HuH-7 (cell line): ENCODE measurements at regions not wholly inside any gene's neighbourhood (a gene's known extent, or its start where the extent isn't known, plus 50 kb on each side); places are given as distances from the start of the nearest gene placed in this dataset.
"Not testable (repeated sequence)": the region's sequence is repeated elsewhere in the genome, so short reads cannot be mapped to it uniquely, and the experiment has no call there.

ENCODE experiments used
- DNase-seq: peaks from one replicate; pipeline ENCODE4 v3.0.0; 2011; ENCODE audit warnings: low spot score

DNA sequence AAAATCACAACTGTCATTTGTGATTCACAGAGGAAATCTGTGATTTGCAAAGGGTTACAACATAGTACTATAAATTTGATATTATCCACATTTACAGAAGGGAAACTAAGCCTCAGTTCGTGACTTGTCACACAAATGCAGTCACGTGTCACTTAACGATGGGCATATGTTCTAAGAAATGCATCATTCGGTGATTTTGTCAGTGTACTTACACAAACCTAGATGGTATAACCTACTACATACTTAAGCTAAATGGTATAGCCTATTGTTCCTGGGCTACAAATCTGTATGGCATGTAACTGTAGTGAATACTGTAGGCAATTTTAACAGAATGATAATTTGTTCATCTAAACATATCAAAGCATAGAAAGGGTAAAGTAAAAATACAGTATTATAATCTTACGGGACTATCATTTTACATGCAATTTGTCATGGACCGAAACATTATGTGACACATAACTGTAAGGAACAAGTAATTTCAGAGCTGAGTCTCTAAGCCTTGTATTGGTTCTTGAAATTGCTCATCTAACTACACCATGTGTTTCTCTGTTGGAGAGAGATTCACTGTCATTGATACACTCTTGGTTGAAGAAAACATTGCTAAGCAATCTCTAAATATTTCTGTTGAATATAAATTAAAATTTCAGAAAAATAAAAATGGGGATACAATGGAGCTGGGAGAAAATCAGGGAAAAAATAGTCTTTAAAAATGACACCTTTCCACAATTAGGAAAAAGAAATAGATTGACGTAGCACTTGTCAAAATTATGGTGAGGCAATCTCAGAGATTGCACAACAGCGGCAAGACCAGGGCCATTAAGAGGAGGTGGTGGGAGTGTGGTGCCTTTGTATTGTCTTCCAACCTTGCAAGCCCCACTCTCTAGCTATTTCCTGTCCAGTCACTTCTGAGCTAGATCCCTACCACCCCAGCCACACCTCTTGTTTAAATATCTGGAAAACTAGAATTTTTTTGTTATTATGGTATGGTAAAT lies 645.8 kb upstream of the TBL1XR1 start:
- DNase-seq, result no peak

DNA sequence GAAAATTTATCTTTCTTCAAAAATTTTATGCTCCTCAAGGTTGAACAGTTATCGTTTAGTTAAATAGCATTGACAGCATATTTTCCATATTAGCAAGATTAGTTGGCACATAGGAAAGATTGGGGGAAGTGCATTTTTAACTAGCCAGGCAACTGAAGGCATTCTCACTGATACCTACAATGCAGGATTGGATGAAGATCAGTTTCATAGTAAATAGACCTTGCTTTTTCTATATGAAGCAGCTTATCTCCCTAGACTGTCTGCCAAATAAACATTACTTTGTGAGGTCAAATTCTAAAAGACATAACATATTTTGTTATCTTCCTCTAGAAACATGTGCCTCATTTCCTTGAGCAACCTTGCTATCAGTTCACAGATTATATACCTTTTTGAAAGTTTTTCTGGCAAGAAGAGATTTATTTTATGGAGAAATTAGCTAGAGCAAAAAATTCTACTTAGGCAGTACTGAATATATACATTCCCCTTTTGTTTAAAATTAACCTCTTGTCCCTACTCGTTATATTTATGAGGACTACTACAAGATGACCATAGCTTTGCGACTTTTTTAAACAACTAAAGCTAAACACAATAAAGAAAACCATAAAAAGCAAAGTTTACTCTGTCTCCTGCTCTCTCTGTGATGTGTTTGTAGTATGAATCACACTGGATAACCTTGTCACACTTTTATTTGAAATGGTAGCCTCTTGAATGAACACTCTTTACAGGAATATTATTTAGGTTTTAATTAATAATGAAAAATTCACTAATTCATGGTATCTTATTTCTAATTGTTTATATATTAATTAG lies 654.9 kb upstream of the TBL1XR1 start:
- DNase-seq, result no peak

DNA sequence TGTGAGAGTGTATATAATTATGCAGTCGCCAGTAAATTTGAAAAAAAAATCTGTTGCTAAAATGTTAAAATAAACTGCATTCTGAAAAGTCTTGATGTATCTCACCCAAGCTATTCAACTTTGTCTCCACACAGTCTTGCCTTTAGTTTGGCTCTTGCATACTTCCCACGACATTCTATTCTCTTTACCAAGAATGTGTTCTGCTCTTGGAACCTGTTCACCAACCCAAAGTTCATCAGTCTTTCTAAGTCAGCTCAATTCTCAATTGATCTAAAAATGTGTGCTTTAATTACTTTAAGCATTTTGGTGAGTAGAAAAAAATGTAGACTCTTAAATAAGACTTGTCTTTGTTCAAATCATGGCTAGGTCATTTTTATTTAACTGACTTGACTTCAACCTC lies 657.7 kb upstream of the TBL1XR1 start:
- no peak for DNase-seq

DNA sequence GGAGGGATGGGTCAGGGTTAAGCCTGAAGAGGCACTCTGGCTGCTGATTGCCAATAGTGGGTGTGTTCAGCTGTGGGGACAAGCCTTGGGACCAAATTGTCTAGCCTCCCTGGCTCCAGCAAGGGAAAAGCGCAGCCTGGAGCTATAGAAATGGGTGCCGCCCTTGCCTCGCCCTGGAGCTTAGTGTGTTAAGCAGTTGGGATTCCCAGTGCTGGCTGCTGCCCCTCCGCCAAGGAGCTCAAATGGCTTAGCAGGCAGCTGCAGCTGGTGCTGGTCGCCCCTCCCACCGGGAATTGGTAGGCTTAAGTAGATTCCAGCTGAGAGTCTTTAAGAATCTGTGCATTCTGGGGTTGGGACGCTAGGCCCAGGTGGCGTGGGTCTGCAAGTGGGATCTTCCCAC lies 662.9 kb upstream of the TBL1XR1 start:
- no peak for DNase-seq

DNA sequence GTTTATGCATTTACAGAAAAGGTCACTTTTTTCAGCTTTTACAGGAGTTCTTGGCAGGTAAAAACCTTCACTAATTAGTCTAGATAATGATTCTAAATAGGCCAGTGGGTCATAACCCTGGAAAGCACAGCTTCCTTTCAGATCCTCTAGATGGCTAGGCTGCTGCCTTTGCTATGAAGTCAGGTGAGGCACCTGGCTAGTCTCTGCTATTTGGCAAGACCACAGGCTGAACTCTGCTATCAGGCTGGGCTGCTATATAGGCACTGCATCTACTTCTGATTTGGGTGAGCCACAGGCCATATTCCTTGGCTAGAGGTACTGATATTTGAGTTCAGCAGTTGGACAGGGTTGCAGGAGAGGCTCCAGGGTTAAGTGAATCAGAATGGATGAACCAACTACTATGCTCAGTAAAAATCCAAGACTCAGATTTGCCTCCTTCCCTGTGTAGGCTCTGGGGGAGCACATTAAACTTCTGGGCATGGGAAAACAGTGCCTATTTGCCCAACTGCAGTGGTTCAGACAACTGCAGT lies 665.7 kb upstream of the TBL1XR1 start:
- DNase-seq, result no peak

DNA sequence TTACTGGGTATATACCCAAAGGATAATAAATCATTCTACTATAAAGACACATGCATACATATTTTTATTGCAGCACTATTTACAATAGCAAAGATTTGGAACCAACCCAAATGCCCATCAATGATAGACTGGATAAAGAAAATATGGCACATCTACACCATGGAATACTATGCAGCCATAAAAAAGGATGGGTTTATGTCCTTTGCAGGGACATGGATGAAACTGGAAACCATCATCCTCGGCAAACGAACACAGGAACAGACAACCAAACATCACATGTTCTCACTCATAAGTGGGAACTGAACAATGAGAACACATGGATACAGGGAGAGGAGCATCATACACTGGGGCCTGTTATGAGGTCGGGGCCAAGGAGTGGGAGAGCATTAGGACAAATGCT lies 665.0 kb upstream of the KCNMB2 start:
- DNase-seq, result not testable (repeated sequence)

DNA sequence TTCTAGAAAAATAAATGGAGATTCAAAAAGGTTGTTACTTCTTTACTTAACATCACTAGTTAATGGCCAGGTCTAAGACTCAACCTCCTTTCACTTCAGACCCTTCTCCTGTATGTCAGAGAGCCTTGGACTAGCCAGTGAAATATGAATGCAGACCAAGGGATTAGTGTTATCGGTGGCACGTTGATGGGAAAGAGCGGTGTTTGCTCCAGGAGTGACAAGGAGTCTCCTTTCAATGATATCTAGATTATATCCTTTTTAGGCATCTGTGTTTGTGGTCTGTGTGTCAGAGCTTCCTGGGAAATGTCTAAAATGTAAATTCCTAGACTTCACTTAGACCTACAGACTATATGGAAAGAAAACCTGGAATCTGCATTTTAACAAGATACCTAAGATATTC lies 658.0 kb upstream of the KCNMB2 start:
- no peak for DNase-seq

DNA sequence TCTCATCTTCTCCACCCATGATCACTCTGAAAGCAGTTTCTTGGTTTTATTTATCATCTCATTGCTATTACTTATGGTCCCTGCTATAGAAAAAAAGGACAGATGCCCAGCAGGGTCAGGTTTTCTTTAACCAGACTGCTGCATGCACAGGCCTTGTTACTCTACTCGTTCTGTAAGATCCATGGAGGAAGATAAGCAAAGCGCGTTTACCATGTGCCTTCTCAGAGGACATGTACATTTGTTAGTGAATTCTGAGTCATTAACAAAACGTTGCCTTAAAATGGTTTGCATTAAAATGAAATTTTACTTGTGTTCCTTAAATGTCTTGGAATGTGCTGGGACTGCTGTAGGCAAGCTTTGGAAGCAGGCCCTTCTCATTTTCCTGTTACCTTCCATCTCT lies 657.3 kb upstream of the KCNMB2 start:
- no peak for DNase-seq

DNA sequence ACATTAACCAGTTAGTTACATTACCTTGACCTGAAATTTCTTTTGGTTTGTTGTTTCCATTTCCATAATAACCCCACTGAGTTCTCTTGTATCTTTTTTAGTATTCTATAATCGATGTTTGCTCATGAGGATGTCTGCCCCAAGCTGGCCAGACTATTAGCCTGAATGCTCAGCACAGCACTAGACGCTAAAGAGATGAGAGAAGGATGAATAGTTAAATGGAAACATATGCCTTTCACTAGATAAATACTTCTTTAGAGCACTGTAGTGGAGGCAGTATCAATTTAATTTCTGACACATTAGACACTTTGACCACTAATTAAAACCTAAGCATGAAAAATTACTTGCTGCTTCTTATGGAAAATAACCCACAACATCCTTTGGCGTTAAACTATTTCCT lies 654.9 kb upstream of the KCNMB2 start:
- DNase-seq, result no peak

DNA sequence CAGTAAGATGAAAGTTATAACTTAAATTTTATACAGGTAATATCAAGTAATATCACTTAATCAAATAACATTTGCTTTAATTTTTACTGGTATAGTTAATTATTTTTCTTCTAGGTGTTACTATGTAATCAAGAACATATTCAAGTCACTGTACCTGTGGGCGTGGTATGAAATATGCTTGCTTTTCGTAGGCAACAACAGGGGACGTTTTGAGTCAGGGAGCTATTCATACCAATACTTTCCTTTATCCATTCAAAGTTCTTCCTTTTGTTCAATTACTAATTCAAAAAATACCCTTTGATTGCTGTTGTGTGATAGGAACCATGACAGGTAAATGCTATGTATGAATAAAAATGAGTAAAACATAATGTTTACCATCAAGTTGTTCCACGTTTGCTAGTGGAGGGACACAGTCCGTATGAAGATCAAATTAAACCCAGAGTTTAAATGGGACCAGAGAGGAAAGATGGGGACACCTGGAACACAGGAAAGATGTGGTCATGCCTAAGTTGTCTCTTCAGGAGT lies 654.0 kb upstream of the KCNMB2 start:
- no peak for DNase-seq

DNA sequence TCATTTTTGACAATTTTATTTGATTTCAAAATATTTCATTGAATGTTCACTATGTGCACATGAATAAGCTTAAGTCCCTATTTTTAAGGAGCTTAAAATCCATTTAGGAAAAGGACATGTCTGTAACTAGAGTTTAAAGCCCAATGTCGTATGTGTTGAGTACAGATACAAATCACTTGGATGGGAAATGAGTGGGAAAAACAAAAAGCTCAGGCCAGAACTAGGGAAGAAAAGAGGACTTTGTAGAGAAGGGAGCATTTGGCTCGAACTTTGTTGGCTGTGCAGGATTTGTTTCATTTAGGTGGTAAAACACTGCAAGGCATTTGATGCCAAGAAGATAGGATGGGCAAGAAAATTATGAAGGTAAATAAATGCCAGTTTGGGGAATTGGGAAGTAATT lies 653.1 kb upstream of the KCNMB2 start:
- no peak for DNase-seq

DNA sequence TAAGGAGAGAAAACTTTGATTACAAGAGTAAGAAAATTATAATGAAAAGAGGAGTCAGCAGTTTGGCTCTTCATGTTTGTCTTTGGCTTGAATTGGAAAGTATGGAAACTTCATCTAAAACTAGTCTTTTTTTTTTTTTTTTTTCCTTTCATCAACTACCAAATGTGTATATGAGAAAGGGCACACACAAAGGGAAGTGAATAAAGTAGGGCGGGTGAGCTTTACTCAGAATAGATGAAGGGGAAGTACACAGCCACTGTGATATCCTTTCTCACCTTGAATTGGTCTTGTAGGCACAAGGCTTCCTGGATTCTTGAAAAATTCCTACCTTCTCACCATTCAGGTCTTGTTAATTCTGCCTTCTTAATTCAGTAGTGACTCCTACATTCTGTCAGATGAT lies 652.3 kb upstream of the KCNMB2 start:
- DNase-seq, result no peak

DNA sequence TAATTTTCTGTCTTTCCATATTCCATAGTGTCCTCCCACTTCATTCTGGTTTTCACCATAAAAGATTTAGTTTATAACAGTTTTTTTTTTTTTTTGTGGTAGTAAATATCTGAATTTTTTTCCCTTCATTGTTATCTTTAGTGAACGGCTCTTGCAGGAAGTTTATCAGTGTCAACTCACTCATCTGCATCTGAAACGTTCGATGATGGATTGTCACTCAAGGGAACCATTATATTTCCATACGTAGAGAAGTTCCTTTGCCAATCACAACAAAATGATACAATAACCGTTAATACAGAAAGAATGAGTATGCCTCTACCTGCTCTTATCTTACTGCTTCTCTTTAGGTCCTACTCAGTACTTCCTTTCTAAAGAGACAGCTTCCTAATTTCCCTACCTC lies 651.2 kb upstream of the KCNMB2 start:
- DNase-seq, result no peak

DNA sequence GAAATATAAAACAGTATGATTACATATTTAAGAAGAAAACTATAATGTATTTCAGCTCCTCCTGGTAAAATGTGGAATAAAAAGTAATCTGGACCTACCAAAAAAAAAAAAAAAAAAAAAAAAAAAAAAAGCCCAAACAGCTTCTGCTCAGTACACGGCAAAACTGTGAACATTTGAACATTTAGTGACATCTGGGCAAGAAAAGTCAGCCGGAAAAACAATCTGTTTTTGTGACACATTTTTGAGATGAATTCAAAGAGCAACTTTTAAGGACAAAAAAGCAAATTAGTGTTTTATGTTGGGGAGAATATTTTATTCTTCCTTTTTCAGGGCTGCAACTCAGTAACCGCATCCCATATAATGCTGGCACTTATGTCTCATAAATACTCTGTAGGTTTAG lies 649.7 kb upstream of the KCNMB2 start:
- no peak for DNase-seq

DNA sequence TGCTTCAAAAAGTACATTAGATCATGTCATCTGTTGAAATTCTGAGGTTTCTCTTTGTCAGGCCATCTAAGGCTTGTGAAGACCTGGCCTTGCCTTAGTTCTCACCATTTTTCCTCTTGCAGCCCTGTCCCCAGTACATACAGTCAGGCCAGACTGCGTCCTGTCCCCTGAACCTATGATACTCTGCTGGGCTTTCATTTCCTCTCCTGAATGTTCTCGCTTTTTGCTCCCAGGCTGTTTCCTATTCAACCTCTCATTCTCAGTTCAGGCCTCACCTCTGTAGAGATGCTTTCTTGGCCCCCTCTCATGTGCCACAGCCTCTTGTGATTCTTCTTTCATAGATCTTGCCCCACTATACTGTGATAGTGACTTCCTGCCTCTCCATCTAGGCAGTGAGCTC lies 648.8 kb upstream of the KCNMB2 start:
- no peak for DNase-seq

DNA sequence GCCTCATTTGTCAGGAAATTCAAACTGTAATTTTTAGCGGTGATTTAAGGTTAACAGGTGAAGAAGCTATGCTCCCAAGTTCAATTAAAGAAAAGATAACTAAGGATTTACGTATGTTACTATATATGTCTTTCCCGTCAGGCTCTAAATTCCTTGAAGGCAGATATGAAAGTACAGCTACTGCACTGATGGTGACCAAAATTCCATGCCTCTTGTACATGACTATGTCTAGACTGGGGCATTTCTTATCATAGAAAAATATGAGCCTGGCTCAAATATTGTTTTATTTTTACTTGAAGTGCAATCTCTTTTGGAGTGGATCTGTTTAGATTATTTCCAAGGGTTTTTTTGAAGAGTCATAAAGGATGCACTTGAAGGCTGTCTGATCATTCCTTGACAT lies 647.1 kb upstream of the KCNMB2 start:
- DNase-seq, result no peak

DNA sequence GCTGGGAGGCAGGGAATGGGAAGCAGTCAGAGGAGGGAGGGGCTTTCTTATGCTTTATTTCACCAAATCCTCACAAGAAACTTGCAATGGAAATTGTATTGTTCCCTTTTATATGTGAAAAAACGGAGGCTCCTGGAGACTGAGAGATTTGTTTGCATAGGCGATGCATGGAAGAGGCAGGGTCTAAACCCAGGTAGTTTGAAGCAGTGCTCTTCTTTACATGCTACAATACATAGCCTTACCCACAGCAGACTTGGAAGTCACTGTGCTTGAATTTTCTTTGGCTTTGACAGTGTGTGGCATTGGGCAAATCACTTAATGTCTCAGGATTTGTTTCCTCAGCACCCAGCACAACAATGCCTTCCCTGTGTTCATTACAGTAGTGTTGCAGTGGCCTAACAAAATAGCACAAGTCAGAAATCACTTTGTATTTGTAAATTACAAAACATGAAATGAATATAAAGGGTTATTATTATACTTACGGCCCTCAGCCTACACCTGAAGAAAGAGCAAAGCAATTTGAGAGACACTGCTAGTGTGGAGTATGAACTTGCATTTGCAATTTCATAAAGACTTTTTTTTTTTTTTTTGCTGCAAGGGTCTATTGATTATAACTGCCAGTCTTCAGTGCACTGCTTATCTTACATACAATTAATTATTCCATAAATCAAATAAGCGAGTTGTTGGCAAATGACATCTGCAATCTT lies 646.4 kb upstream of the KCNMB2 start:
- no peak for DNase-seq

DNA sequence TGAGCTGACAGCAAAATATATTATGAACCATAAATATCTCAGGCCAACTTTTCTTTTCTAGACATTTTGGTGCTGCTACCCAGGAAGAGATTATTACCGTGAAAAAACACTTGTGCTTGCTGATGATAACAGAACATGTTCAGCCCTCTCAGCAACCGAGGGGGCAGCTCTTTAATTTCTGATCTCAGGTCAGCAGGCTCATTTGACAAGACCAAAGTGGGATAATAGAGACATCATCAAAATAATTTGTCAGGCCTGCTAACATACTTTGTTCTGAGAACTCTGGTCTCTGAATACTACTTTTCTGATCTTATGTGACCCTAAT lies 645.9 kb upstream of the KCNMB2 start:
- DNase-seq, result no peak

DNA sequence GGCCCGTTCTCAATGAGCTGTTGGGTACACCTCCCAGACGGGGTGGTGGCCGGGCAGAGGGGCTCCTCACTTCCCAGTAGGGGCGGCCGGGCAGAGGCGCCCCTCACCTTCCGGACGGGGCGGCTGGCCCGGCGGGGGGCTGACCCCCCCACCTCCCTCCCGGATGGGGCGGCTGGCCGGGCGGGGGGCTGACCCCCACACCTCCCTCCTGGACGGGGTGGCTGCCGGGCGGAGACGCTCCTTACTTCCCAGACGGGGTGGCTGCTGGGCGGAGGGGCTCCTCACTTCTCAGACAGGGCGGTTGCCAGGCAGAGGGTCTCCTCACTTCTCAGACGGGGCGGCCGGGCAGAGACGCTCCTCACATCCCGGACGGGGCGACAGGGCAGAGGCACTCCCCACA lies 644.7 kb upstream of the KCNMB2 start:
- DNase-seq, result not testable (repeated sequence)

DNA sequence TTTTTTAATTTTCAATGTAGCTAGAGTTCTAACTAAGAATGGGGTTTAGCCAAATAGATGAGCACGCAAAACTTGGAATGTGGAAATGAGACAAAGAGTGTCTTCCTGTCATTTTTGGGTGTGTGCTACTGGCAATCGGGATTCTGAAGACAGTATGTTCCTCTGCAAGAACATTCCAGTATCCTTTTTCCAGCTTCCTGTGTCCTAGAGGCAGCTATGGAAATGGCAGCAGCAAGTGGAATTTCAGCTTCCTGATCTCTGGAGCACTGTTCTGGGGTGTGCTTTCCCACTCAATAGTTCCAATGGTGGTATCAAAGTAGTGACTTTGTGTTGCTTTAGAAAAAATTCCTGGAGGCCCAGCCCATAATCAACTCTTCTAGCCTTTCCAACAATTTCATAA lies 642.9 kb upstream of the KCNMB2 start:
- DNase-seq, result no peak

DNA sequence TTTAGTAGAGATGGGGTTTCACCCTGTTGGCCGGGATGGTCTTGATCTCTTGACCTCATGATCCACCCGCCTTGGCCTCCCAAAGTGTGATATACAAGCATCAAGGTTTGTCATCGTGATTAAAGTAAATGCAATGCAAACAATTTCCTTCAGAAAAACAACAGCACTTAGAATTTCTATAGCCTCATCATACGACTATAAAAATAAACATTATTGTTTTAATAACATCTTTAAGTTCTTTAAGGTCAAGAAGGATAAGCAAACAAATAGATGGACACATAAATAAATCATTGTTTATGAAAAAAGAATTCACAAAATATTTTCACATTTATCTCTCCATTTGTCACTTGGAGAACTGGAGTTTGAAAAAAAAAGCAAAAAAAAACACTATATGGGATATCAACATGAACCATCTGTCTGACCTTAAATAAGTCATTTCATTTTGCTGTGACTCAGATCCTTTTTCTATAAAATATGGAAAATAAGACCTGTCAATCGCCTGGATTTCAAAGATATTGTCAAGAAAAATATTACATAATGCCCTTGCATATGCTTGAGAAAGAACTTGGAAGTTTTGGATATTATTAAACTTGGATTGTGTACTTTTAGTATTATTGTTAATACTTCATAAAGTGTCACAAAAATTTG lies 642.0 kb upstream of the KCNMB2 start:
- DNase-seq, result no peak

DNA sequence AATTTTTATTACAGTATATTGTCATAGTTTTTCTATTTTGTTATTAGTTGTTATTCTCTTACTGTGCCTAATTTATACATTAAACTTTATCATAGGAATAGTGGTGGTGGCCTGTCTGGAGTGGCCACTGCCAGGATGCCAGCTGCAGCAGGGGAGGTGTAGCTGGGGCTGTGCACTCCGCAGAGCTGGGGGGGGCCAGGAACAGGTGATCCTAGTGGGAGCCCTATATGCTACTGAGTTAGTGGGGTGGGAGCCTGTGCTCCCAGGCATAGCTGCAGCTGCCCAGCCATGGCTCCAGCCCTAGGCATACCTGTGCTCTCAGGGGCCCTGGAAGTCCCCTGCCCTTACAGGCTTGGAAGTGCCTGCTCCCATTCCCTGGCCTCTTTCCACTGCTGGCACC lies 638.1 kb upstream of the KCNMB2 start:
- DNase-seq, result no peak
